ENCODE measurements at regions not wholly inside any gene's neighbourhood (a gene's known extent, or its start where the extent isn't known, plus 50 kb on each side); places are given as distances from the start of the nearest gene placed in this dataset.

DNA sequence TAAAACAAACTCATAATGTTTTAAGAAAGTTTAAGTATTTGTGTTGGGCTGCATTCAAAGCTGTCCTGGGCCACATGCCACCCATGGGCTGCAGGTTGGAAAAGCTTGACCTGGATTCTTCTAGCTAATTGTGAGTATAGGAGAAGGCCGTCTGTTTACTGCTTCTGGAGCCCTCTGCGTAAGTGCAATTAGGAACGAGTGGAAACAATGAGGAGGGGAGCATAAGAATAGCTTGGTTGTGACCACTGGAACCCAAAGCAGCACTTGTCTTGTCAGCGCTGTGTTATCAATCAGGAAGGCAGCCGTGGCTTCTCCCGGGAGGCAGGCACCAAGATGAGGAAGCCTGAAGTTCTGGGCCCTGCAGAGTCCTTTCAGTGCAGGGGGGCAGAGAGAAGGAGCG, 110.4 kb upstream of the MBNL2 start:
- DNase-seq (ENCODE audit: low spot score) = no peak

DNA sequence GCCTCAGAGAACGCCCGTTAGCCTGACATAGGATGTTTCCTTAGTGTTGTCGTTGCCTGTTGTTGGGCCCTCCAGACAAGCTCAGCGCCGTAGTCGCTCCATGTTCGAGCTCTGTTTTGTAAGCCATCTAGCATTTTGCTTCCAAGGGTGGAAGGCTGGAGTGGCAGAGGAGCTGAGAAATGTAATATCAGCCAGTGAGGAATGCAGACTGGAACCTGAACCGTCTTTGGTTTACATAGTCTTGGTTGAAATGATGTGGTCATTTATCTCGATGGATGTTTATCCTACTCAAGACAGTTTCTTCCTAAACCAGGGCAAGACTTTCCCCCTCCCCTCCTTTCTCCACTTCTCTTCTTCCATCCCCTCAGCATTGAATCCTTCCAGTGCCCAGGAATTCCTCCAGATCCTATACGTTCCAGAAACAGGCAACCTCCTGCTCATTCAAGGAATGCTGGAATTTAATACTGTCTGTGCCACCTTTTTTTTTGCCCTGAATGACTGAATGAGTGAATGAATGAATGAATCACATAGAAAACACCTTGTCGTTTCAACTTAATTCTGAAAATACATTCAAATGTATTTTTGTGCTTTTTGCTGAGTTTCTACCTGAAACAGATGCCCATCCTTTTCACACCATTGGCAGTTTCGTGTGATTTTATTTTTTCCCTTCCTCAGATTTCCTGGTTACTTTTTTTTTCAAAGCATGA, 109.5 kb upstream of the MBNL2 start:
- DNase-seq (ENCODE audit: low spot score) = no peak

DNA sequence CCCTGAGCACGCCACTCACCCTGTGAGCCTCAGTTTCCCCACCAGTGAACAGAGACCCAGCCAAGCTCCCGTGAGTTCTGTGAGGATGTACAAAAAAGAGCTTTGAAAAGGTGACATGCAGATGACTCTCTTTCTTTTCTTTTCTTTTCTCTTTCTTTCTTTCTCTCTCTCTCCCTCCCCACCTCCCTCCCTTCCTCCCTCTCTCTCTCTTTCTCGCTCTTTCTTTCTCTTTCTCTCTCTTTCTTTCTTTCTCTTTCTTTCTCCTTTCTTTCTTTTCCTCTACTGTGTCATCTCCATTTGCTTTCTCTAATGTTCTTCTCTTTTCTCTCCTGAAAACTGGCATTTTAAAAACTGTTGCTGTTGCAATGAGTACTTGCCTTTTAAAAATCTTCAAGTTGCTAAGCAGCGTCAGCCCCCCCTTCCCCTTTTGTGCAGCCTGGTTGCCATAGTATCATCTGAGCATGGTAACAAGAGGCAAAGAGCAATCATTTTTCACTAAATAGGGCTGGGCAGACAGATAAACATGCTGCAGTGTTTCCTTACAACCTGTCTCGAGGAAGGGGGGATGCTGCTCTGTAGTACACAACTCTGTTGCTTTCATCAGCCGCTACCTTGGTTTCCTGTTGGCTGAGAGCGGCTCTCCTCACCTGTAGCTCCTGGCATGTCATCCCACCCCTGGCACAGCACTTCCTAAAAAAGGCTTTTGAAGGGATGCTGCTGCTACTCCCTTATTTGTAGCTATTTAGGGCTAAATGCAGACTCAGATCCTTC, 108.7 kb upstream of the MBNL2 start:
- no peak for DNase-seq (ENCODE audit: low spot score)

DNA sequence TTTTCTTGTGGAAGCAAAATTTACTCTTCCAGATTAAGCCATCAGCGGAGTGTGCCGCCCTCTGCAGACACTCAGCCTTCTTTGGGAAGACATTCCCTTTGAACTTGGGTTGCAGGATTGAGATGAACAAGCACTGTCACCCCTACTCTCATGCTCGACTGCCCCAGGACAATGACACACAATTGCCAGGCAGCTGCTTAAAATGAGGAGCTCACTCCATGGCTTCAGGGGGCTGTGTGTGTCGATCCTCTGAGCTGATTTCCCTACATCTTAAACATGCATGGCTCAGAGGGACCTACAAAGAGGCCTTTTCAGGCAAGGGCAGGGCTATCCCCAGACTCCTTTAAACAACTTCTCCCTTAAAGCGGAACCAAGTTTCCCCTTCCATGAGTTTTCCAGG, 107.5 kb upstream of the MBNL2 start:
- DNase-seq (ENCODE audit: low spot score) = no peak

GRCh38 chr13:97116754-97117153, 105.4 kb upstream of the MBNL2 start:
- no peak for DNase-seq (ENCODE audit: low spot score)

- DNase-seq (ENCODE audit: low spot score) = no peak
Observed at GRCh38 chr13:97117388-97117910, 104.7 kb upstream of the MBNL2 start.

DNA sequence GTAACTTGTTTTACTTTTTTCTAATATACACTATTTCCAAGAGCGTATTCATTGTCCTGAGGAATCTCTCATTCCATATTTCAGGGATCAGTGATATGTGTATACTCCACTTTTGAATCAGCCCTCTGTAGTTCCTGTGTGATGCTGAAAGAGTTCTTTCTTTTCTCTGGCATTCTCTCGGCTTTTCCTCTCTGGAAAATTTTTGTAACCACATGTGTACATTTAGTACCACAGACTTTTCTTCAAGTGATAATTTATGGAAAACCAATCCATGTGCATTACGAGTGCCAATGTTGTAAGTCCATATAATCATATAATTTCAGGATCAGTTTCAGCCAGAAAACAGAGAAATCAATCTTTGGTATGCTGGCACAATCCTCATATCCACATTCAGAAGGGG, 102.2 kb upstream of the MBNL2 start:
- no peak for DNase-seq (ENCODE audit: low spot score)

- DNase-seq (ENCODE audit: low spot score) = no peak
Observed at GRCh38 chr13:97120346-97120745, 101.8 kb upstream of the MBNL2 start.

DNA sequence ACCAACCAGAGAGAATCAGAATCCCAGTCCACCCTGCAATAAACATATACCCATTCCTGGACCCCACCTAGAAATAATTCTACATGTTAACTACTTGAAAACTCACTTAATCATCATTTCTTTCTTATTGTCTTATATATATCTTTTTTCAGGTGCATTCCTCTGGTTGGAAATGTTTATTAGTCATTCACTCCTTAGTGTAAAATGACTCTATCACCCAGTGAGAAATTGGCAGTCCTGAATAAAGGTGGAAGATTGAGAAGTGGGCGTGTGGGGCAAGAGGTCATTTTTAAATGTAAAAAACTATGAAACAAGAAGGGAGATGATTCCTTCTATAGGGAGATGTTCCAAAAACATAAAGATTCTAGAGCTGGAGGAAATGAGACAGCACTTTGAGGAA, 101.2 kb upstream of the MBNL2 start:
- no peak for DNase-seq (ENCODE audit: low spot score)

- DNase-seq (ENCODE audit: low spot score) = no peak
Observed at GRCh38 chr13:97121894-97122293, 100.2 kb upstream of the MBNL2 start.

DNA sequence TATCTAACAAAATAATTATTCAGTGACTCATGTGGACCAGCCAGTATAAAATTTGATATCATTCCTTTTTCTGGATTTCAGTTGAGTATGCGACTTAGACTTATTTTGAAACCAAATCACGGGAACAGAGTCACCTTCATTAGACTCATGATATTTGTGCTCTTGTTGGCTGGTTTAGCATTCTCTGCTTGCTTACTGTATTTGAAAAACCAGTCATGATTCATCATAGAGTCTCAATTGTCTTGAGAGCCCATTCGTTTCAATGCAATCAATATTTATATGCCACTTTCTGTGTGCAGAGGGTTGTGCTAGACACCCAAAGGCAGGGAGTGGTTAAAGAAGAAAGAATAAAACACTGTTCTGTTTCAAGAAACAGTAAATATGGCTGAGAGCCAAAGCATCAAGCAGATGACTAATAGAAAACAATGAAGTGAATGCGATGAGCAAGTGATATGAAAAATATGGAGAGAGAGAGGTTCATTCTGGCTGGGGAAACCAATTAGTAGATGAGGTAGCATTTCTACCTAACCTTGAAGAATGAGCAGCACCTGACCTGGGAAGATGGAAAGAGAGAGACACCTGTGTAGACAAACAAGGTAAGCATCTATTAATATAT, 99.6 kb upstream of the MBNL2 start:
- DNase-seq (ENCODE audit: low spot score) = no peak

GRCh38 chr13:97124206-97124605, 97.9 kb upstream of the MBNL2 start:
- no peak for DNase-seq (ENCODE audit: low spot score)

GRCh38 chr13:97124915-97125809, 97.0 kb upstream of the MBNL2 start:
- no peak for DNase-seq (ENCODE audit: low spot score)

- DNase-seq (ENCODE audit: low spot score) = no peak
Observed at GRCh38 chr13:97125810-97126738, 96.1 kb upstream of the MBNL2 start.

GRCh38 chr13:97127842-97128241, 94.3 kb upstream of the MBNL2 start:
- no peak for DNase-seq (ENCODE audit: low spot score)

DNA sequence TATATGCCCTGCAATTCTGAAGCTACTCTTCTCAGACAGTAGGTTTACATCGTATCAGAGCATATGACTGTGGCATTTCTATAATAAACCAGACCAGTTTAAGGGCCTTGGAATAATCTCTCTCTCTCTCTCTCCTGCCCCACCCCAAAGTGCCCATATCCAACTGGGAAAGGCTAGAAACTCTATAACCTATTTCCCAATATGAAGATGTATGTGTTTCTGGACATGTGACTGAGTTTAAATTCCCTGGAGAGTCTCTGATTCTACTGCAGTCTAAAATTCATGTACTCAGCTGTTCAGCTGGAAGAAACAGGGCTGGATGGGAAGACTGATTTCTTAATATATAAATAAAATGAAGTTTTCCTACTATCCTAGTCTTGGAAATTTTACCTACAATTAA, 91.9 kb upstream of the MBNL2 start:
- no peak for DNase-seq (ENCODE audit: low spot score)

DNA sequence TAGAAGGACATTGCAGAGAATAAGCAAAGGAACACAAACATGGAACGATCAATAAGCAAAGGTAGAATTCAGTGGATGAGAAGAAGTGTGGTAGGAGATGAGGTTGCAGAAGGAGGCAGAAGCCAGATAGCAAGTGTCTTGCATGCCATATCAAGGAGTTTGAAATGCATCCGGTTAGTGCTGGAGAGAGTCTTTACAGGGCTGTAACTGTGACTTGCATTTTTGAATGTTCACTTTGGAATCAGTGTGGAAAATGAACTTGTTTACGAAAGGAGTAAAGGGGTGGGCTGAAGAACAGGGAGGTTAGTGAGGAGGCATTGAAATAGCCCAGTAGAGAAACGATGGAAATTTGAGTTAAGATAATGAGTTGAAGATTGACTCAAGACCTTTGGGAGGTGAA, 90.7 kb upstream of the MBNL2 start:
- DNase-seq (ENCODE audit: low spot score) = no peak

DNA sequence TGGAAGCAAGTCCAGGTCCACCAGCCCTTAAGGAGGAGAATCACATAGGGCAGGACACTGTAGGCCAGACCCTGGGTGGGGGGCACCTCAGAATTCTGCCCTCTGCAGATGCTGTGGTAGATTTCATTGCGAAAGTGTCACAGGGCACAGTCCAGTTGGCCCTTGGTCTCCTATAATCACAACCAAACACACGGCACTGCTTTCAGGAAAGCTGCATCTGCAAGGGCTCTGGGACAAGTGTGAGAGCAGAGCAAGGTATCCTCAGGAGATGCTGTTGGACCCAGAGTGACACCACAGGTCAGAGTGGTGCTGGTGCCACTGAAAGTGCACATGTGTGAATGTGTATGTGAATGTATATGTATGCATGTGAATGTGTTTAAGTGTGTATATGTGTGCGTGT, 88.6 kb upstream of the MBNL2 start:
- no peak for DNase-seq (ENCODE audit: low spot score)

DNA sequence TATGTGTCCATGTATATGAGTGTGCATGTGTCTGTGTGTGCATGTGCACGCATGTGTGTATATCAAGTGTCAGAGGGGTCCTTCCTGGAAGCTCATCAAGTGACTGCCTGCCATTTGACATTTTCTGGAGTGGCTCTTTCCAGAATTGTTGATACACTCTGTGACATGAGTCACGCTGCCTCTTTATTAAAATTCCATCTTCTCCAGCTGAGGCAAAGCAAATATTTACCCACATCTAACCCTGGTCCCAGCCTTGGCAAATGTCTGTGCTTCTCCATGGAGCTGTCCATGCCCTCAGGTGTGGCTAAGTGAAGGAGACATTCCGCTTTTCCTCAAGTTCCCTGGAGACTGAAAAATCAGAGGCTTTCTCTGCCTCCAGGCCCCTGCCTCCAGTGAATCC, 88.2 kb upstream of the MBNL2 start:
- DNase-seq (ENCODE audit: low spot score) = no peak

GRCh38 chr13:97134364-97135095, 87.6 kb upstream of the MBNL2 start:
- DNase-seq (ENCODE audit: low spot score) = no peak

Measured in cerebellar cortex (tissue), 1 donor.